ENCODE measurements at regions not wholly inside any gene's neighbourhood (a gene's known extent, or its start where the extent isn't known, plus 50 kb on each side); places are given as distances from the start of the nearest gene placed in this dataset.

- Histone ChIP-seq H3K27me3 (no peaks in the 10 kb centered on the region), H3K9me3 (no peaks in the 10 kb centered on the region), H3K27ac (replicated peaks in 1 of 4) (no peak overlapping the region), H3K4me3 (no peak overlapping the region), H3K36me3 (no peaks in the 10 kb centered on the region), H3K4me1 (no peaks in the 10 kb centered on the region)
- WGBS = 90% methylated on average over 3 of the region's 3 CpGs
- intact Hi-C loops (cut with DNase I) = no loop called here
- TF ChIP-seq POLR2AphosphoS5 (IDR thresholded peaks at IDR 0.05) (no peak), CTCF (IDR thresholded peaks at IDR 0.05) (no peak), POLR2A (IDR thresholded peaks at IDR 0.05; ENCODE audit: low read depth) (no peak), EP300 (IDR thresholded peaks at IDR 0.05) (no peak)
- DNase-seq (ENCODE audit: extremely low spot score) = no peak
Observed at GRCh38 chr7:109763611-109764010, 1193.9 kb downstream of the DNAJB9 start.

DNA sequence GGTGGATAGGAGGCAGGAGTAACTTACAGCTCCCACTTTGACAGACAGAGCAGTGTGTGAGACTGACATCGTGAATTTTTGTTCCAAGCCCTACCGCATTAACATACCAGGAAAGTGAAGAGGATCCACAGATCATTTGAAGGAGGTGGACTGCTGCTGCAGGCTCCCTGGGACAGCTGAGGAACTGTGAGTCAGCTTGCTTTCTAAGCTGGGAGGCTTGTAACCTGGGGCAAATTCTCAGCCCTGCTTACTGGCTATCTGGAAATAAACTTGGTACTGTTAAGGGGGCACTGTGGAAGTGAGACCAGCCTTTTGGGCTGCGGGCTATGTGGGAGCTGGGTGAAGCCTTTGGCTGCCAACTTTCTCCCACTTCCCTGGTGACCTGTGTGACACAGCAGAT lies 1202.5 kb downstream of the DNAJB9 start:
- Histone ChIP-seq H3K36me3 (no peaks in the 10 kb centered on the region), H3K4me3 (no peak overlapping the region), H3K27ac (replicated peaks in 1 of 4) (no peak overlapping the region), H3K9me3 (peaks cover 0 to 3% (median 0%) of the 10 kb centered on the region in 4 donors), H3K27me3 (no peaks in the 10 kb centered on the region), H3K4me1 (no peaks in the 10 kb centered on the region)
- WGBS = 80% methylated on average over 3 of the region's 3 CpGs
- intact Hi-C loops (cut with DNase I) = no loop called here
- DNase-seq (ENCODE audit: extremely low spot score) = no peak
- TF ChIP-seq EP300 (IDR thresholded peaks at IDR 0.05) (no peak), CTCF (IDR thresholded peaks at IDR 0.05) (no peak), POLR2A (IDR thresholded peaks at IDR 0.05; ENCODE audit: low read depth) (no peak), POLR2AphosphoS5 (IDR thresholded peaks at IDR 0.05) (no peak)

DNA sequence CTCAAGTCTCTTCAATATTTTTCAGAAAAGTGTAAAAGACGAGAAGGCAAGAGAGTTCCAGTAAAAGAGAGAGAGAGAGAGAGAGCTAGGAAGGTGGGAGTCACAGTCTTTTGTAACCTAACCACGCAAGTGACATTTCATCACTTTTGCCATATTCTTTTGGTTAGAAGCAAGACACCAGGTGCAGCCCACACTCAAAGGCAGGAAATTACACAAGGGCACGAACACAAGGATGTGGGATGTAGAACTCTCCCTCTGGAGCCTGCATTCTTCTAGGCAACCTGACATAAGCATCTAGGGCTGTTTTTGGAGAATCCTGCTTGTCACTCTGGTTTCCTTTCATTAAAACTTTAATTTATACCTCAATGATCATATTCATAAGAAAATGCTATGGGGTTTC lies 1213.1 kb downstream of the DNAJB9 start:
- Histone ChIP-seq H3K27me3 (no peaks in the 10 kb centered on the region), H3K4me1 (no peaks in the 10 kb centered on the region), H3K36me3 (no peaks in the 10 kb centered on the region), H3K9me3 (no peaks in the 10 kb centered on the region), H3K27ac (replicated peaks in 1 of 4) (no peak overlapping the region), H3K4me3 (no peak overlapping the region)
- no peak for DNase-seq (ENCODE audit: extremely low spot score)
- TF ChIP-seq POLR2AphosphoS5 (IDR thresholded peaks at IDR 0.05) = no peak
- TF ChIP-seq CTCF (IDR thresholded peaks at IDR 0.05) = no peak
- no peak for TF ChIP-seq POLR2A (IDR thresholded peaks at IDR 0.05; ENCODE audit: low read depth)
- TF ChIP-seq EP300 (IDR thresholded peaks at IDR 0.05) = no peak
- intact Hi-C loops (cut with DNase I) = no loop called here
- WGBS = 70% methylated on average over 3 of the region's 3 CpGs

GRCh38 chr7:109806548-109806947 lies 1236.9 kb downstream of the DNAJB9 start:
- no peak for DNase-seq (ENCODE audit: extremely low spot score)
- H3K4me3 ChIP-seq = no peak overlapping the region
- no peaks in the 10 kb centered on the region for H3K27me3 ChIP-seq
- H3K36me3 ChIP-seq = no peaks in the 10 kb centered on the region
- no peaks in the 10 kb centered on the region for H3K9me3 ChIP-seq
- no peak overlapping the region for H3K27ac ChIP-seq (replicated peaks in 1 of 4)
- intact Hi-C loops (cut with DNase I) = no loop called here
- H3K4me1 ChIP-seq = no peaks in the 10 kb centered on the region
- no peak for TF ChIP-seq POLR2AphosphoS5 (IDR thresholded peaks at IDR 0.05)
- no peak for TF ChIP-seq POLR2A (IDR thresholded peaks at IDR 0.05; ENCODE audit: low read depth)
- TF ChIP-seq CTCF (IDR thresholded peaks at IDR 0.05) = no peak
- no peak for TF ChIP-seq EP300 (IDR thresholded peaks at IDR 0.05)

DNA sequence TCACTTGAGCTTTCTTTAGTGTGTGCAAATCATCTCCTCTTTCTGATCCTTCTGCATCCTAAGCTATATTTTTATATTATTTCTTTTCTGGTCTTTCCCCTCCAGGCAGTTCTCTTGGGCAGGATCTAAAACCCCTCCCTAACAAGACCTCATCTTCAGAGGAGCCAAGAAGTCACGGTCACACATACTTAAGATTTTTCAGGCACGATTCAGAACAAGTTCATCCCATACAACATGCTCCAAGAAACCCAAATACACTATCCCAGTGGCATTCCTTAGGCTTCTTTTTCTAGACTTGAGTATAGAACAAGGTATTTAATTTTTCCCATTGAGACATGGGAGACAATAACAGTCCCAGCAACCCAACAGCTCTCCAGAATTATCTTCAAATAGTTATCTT lies 1251.5 kb downstream of the DNAJB9 start:
- WGBS = 68% methylated on average over 2 of the region's 2 CpGs
- Histone ChIP-seq H3K9me3 (peaks cover 0 to 21% (median 12%) of the 10 kb centered on the region in 4 donors), H3K4me3 (no peak overlapping the region), H3K27ac (replicated peaks in 1 of 4) (no peak overlapping the region), H3K27me3 (no peaks in the 10 kb centered on the region), H3K36me3 (no peaks in the 10 kb centered on the region), H3K4me1 (no peaks in the 10 kb centered on the region)
- TF ChIP-seq EP300 (IDR thresholded peaks at IDR 0.05) = no peak
- no peak for TF ChIP-seq CTCF (IDR thresholded peaks at IDR 0.05)
- TF ChIP-seq POLR2A (IDR thresholded peaks at IDR 0.05; ENCODE audit: low read depth) = no peak
- no peak for TF ChIP-seq POLR2AphosphoS5 (IDR thresholded peaks at IDR 0.05)
- intact Hi-C loops (cut with DNase I) = no loop called here
- DNase-seq (ENCODE audit: extremely low spot score) = no peak

All from esophagus muscularis mucosa (tissue), 4 donors.